Muscle of back (tissue), 3 donors: ENCODE measurements at regions not wholly inside any gene's neighbourhood (a gene's known extent, or its start where the extent isn't known, plus 50 kb on each side); places are given as distances from the start of the nearest gene placed in this dataset.

ENCODE experiments used
- DNase-seq, 3 donors: peaks; one replicate each; pipeline versions ENCODE4 v3.0.0 to v3.0.0-alpha.2; 2013

DNA sequence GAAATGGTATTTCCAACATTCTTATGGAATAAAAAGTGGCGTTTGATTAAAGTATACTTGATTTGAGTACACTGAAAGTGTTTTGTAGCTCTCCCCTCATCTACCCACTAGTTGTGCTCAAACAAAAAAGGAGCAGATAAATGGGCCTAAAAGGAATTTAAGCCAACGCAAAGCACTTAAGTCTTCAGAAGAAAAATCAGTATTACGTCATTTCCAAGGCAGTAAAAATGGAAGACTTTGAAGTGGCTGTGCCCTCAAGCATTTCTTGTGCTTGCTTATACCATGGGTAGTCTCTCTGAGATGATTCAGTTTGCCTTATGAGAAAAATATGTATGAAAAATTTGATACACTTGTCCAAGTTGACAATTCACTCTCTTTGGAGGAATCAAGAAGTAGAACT is 279.9 kb upstream of the CD180 start:
- no peak for DNase-seq

DNA sequence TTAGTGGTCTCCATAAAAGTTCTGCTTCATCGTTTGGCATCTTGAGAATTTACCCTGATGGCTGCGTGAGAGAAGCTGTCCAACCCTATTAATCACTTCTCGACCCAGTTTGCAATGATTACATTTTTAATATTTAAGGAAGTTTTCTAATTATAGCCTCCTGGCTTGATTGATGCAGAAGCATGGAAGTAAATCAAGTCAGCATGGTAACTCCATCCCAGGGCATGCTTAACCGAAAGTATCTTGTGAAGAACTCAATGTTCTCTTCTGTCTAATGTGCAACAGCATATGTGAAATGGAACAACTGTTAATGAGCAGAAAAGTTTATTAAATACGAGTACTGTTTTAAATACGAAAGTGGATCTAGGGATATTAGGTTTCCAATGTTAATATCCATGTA is 278.9 kb upstream of the CD180 start:
- no peak for DNase-seq

DNA sequence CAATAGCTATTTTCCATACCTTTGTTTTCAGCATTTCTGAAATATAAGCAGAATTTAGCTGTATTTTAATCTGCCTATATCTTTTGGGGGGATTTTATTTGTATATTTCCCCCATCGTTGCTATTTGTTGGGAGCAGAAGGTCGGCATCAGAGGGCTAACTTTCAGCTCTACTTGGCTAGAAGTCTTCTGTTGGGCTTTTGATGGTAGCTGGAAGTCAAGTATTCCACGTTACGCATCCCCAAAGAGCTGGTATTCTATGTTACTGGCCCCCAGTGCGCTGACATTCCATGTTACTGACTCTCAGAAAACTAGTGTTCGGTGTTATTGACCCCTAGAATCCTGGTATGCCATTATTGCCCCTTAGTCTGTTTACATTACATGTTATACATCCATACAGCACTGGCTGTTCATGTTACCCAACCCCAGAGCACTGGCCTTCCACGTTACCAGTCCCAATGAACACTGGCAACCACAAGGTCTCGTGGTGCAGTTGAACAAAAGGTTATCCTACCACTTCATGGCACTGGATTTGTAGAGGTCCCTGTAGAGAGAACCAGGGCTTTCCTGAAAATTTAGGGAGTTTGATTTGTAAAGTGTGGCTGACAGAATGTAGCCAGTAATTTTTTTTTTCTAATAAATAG is 278.1 kb upstream of the CD180 start:
- no peak for DNase-seq

DNA sequence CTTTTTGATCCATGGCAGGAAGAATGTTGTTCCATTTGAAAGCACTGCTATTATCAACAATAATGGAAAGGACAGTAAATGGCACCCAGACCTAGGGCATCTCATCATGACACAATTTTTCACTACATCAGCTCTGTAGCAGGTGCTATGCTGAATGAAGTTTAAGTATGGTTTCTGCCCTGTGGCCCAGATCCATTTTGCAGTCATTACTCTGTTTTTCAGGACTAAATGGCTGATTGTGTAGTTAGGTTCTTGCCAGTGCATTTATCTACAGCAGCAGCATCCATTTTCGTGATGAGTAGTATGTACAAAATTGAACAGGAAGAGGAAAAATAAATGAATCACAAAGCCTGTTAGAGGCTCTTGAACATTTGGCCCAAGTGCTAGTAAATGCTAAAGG is 270.5 kb upstream of the CD180 start:
- DNase-seq = no peak

DNA sequence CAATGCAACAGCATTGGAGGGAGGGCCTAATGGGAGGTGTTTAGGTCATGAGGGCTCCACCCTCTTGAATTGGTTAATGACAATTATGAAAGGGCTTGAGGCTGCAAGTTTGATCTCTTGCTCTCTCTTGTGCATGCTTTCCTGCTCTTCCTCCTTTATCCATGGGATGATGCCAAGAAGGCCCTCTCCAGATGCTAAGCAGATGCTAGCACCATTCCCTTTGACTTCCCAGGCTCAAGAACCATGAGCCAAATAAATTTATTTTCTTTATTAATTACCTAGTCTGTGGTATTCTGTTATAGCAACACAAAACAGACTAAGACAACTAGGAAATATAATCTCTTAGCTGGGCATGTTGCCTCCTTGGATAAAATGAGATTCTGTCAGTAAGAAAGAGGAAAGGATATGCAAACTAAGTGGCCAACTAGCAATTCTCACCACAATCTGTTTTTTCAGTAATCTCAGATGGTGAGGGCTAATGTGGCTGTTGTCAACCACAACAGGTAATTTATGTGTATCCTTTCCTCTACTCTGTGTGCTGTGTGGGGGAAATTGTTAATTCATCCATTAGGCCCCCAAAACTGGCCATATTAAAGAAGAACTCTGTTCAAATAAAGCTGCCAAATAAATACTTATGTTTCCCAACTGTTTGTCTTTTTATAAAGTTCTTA is 269.1 kb upstream of the CD180 start:
- DNase-seq = peak in 1 of 3 donors; percentile 23

DNA sequence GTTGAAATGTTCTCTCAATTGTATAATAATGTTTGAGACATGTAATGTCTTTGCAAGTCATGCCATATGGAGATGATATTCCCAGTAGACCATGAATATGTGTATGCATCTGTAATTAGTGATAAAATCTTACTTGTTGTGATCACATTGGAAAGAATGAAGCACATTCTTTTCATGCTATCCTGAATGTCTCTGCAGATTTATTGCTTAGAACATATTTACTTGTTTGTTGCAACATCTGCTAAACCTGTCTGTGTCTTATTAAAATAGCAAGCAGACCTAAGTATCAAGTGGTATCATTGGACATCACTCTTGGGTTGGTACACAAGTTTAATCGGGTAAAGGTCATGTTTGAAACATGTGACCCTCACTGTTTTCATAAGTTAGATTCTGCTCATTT is 265.5 kb upstream of the CD180 start:
- DNase-seq = peak in 1 of 3 donors; percentile 26

DNA sequence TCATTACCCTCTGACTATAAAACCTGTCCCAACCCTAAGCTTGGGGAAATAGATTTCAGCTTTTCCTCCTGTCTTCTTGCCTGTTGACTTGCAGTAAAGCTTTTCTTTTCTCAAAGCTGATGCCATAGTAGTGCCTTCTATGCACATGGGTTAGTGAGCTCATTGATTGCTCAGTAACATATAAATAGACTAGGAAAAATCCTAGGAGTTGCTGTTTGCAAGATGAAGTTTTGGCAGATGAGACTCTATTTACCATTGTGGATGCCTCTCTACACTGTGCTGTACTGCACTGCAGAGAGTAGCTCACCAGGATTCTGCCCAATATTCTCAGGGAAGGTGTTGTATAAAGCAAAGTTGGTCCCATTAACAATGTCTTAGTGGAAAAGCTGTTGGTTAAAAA is 262.7 kb upstream of the CD180 start:
- DNase-seq = no peak

DNA sequence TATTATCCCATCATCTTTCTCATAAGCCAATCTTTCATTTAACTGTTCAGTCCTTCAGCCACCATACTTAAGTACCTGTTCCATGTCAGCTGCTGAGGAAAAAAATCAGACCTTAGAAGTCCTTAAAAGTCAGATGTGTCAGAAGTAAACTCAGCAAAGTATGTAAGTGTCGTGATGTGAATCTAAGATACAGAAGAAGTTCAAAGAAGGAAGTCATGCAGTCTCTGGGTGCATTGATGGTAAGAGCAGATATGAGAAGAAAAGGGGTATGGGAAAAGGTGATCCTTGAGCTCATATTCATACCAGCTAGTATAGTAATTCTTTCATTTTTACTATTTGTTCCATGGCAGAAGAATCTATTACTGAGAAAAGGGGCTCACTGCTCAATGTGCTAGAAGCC is 259.4 kb upstream of the CD180 start:
- no peak for DNase-seq

- no peak for DNase-seq
These were observed 258.5 kb upstream of the CD180 start for GRCh38 chr5:67454957-67455561.

GRCh38 chr5:67453111-67453905 is 256.7 kb upstream of the CD180 start:
- no peak for DNase-seq

DNA sequence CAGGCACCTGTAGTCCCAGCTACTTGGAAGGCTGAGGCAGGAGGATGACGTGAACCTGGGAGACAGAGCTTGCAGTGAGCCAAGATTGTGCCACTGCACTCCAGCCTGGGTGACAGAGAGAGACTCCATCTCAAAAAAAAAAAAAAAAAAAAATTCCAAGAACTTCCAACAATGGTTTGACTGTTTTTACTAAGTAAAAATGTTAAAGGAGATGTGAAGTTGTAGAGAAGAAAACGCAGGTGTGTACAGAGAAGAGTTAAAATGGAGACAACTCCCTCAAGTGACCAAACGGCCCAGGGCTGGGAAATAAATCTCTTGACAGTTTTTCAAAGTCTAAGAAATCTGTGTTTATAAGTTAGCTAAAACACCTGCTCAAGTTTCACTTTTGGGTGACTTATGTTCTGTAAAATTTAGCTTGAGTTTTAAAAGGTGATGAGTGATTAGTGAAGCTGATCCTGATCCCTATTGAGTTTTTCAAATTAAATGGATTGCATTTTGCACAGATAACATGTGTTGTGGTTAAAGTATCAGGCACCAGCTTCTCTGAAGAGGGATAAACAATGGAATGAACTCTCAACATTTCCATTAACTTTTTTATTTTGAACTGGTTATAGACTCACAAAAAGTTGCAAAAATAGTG is 255.2 kb upstream of the CD180 start:
- no peak for DNase-seq

DNA sequence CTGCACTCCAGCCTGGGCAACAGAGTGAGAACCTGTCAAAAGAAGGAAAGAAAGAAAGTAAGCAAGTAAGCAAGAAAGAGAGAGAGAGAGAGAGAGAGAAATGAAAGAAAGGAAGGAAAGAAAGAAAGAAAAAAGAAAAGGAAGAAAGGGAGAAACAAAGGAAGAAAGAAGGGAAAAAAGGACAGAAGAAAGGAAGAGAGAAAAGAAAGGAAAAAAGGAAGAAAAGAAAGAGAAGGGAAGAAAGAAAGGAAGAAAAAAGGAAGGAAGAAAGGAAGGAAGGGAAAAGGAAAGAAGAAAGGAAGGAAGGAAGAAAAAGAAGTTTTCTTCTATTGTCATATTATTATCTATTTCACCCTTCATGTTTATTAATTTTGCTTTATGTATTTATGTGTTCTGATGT is 251.1 kb upstream of the CD180 start:
- DNase-seq = no peak

GRCh38 chr5:67437905-67438845 is 241.6 kb upstream of the CD180 start:
- peak; percentile 5 to 51 (median 16) for DNase-seq

DNA sequence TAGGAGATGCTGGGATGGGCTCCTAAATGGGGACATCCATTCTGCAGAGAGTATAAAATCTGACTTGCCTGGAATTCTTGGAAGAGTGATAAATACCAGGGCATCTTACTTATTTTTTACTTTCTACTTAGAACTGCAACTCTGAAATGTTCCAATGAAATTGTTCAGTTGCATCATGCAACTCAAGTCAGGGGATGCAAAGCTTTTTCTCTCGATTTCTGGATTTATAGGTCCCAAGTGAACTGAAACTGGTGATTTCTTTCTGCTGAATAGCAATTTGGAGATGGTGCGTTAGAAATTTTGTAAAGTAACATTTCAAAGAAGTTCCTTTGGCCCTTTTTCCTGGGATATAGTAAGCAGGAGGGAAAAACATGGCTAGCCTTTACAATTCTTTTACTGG is 238.4 kb upstream of the CD180 start:
- peak; percentile 29 to 73 (median 42) for DNase-seq

DNA sequence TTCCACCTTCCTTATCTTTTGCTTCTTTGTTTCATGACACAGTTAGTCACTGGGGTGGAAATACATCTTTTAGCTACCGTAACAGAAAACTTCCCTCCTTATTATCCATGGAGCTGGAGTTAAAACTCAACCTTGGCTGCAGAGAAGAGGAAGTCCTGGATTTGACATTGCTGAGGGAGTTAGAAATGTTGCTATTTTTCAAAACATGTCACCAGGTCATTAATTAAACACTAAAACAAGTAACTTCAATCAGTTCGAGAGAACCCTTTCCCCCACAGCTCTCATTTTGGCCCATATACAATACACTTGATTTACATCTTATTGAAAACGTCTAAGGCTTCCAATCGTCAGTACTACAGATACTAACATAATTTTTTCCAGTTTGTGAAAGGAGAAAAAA is 237.9 kb upstream of the CD180 start:
- peak; percentile 33 to 81 (median 55) for DNase-seq

DNA sequence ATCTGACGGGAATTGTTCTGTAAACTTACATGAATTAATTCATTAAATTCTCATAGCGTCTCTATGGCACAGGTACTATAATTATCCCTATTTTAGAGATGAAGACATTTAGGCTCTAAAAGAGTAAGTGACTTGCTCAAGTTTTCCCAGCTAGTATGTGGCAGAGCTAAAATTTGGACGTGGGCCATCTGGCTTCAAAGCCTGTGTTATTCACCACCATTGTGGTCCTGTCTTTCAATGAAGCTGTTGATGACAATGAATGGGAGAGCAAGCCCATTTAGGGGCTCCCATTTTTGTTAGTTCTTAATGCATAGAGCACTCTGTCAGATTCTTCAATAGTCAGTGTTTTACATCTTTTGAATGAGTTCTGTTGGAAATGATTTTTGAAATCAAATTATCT is 236.0 kb upstream of the CD180 start:
- DNase-seq = no peak

GRCh38 chr5:67431191-67431590 is 234.6 kb upstream of the CD180 start:
- no peak for DNase-seq

DNA sequence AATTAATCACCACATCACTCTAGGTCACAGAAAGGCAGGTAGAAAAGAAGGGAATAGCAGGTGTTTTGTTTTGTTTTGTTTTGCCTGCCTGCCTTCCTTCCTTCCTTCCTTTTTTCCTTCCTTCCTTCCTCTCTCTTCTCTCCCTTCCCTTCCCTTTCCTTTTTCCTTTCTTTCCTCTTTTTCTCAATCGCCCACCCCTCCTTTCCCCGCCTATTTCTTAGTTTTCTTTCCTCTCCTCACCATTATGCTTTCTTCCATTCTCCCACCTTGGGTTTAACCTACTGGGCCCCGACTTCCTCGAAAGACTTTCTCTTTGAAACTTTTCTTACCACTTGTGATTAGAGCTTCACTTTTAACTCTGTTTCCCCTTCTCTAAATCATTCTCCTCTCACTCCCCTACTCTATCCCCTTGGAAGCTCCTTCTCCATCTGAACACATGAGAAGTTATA is 231.3 kb upstream of the CD180 start:
- no peak for DNase-seq

DNA sequence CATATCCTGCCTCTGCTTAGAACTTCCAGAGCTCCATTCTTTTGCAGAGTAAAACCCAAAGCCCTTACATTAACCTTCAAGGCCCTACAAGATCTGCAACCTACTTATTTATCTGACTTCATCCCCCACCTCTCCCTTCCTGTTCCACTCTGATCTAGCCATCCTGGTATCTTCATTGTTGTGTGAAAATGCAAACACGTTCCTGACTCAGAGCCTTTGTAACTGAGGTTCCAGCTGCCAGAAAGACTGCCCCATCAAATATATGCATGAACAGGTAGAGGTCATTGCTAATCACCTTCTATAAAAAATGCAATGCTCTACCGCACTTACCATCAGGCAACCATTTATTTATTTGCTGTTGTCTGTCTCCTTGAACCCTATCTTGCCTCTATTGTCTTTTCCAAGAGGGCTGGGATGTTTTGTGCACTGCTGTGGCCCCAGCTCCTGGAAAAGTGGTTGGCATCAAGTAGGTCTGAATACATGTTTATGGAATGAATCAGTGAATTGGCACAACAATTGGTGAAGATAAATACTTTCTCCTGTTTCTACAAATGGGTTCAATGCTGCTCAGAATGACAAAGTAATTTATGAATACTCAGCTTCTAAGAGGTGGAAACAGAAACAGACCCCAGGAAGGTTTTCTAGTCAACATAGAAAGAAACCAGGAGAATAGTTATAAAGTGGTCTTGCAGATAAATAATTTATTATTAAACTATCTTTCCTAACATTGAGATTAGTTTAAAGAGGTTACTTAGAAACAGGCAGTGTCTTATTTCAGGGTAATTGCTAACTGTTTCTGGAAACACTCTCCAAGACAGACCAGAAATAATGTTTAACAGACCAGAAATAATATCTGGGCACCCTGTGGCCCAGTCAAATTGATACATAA is 230.6 kb upstream of the CD180 start:
- DNase-seq = no peak

- no peak for DNase-seq
These were observed 228.9 kb upstream of the CD180 start for GRCh38 chr5:67425514-67425913.
